ENCODE measurements at regions not wholly inside any gene's neighbourhood (a gene's known extent, or its start where the extent isn't known, plus 50 kb on each side); places are given as distances from the start of the nearest gene placed in this dataset.
"Not testable (repeated sequence)": the region's sequence is repeated elsewhere in the genome, so short reads cannot be mapped to it uniquely, and the experiment has no call there.

GRCh38 chr4:160746585-160746984 lies 1417.2 kb downstream of the FSTL5 start:
- not testable (repeated sequence) for DNase-seq

DNA sequence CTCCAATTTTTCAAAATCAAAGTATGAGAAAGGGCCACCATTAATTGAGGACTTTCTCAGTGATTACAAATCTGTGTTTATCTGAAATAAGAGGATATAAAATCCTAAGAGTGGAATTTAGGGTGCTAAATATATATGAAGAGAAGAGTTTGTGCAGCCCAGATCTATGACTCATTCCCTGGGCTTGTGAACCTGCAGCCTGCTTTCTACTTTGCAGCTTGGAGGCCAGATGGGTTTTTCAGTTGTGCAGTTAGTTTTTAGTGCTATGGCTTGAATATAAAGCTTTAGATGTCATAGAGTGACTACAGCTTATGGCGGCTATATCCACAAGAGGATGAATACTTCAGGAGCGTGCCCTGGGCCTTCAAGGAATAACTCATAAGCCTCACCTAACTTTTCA lies 1391.1 kb downstream of the FSTL5 start:
- peak in 1 of 2 donors; percentile 10 for DNase-seq

DNA sequence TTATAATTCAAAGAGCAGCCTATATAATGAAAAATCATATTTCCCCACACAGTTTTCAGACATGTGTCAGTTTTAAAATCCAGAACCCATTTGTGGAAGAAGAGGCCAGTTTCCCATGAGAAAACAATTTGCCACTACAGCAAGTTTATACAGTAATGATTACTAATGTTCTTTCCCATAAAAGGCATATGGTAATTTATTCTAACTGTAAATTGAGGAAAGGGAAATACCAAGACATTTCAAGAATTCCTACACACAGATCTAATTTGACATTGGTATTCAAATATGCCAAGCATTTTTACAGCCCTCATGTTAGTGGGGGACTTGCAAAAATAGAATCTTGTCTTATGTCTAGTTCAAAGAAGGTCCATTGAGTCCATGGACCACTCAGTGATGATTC lies 1368.6 kb downstream of the FSTL5 start:
- DNase-seq, result no peak

DNA sequence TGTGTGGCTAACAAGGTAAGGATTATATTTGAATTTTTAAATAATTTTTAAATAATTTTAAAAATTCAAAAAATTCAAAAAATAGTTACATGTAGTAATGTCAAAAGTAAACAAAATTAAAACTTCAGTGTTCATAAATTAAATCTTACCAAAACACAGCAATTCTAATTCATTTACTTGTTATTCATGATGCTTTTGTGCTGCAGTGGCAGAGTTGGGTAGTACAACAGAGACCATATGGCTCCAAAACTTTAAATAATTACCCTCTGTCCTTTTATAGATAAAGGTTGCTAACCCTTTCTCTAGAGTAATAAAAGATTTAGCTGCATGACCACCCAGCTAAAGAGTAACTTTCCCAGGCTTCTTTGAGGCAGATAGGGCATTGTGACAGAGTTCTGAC lies 1355.6 kb downstream of the FSTL5 start:
- no peak for DNase-seq

- DNase-seq, result no peak
These were observed 1354.2 kb downstream of the FSTL5 start for GRCh38 chr4:160809576-160809975.

- DNase-seq, result no peak
These were observed 1353.4 kb downstream of the FSTL5 start for GRCh38 chr4:160810424-160810823.

- DNase-seq, result no peak
These were observed 1352.9 kb downstream of the FSTL5 start for GRCh38 chr4:160810941-160811340.

DNA sequence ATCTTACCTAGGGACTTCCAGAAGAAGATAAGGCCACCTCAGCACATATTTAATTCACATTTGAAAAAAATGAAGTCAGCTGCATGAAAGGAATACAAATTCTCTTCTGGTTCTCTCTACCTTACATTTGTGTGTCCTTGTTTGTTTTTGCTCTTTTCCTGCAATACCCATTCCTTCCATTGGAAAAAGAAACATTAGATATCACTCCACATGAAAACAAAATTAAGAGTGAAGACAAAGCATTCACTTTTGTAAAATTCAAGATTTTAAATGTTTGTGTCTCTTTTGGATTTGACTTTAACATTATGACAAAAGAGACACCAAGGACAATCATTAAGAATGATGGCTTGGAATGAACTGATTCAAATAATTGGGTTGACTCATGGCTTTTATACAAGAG lies 1351.8 kb downstream of the FSTL5 start:
- no peak for DNase-seq

DNA sequence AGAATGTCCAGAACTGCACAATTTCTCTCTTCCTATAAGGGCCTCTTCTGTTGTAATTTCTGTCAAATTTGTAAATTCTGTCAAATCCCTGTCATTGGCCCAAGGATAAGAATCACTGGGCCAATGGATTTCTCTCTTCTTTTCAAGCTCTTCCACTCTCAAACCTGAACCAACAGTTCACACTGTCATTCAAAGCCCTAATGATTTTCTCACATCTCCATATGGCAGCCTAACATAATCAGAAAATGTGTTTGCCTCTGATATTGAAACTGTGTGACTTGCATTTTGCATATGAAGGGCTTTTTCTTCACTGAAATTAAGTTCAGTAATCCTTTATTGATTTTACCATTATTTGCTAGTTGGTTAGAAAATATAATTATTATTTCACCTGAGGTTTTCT lies 1349.1 kb downstream of the FSTL5 start:
- DNase-seq, result no peak

DNA sequence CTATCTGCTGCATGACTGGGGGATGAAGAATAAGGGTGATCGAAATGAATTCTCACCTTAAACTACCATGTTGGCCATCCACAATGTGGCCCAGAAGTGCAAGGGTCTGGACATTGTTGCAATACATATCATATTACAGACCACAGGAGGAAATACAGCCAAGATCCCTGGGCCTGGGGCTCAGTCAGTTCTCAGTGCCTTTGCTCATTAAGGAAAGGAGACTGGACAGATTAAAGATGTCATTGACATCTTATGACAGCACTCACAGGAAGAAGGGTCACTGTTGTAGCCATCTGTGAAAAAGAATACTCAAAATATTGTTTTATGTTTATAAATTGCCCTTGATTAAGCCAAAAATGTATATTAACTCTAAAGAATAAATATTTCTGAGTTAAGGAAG lies 1345.2 kb downstream of the FSTL5 start:
- DNase-seq, result no peak

DNA sequence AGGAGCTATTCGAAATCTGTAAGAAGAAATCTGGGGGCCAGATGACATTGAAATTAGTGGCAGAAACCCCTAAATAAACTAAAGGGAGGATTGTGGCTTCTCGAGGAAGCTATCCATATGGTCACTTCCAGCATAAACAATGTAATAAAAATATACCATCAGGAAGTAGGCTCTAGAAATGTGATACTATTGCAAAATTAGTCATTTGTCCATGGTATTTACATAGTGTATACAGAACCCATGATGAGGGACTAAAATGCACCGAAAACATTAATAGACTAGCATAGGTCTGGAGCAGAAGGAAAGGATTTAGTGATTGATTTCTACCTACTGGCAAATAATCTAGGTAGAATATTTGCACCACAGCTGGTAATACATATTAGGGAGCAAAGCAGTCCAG lies 1344.0 kb downstream of the FSTL5 start:
- no peak for DNase-seq

DNA sequence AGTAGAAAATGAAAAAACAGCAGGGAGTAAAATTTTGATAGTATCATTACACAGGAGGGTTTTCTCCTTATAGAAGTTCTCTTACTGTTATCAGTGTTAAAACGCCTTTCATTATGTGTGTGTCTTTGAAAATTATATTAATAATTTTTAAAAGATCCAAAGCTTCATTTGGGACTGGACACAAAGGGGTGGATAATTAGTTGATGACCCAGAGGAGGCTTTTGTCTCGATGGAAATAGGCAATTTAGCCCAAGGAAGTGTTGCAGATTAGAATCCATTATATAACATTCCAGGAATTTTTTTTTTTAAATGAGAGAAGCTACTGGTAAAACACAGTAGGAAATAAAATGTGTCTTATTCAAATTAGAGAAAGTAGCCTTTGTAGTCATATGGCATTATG lies 1339.3 kb downstream of the FSTL5 start:
- DNase-seq, result no peak

- DNase-seq, result no peak
These were observed 1338.0 kb downstream of the FSTL5 start for GRCh38 chr4:160825644-160826338.

- no peak for DNase-seq
These were observed 1337.5 kb downstream of the FSTL5 start for GRCh38 chr4:160826339-160826679.

DNA sequence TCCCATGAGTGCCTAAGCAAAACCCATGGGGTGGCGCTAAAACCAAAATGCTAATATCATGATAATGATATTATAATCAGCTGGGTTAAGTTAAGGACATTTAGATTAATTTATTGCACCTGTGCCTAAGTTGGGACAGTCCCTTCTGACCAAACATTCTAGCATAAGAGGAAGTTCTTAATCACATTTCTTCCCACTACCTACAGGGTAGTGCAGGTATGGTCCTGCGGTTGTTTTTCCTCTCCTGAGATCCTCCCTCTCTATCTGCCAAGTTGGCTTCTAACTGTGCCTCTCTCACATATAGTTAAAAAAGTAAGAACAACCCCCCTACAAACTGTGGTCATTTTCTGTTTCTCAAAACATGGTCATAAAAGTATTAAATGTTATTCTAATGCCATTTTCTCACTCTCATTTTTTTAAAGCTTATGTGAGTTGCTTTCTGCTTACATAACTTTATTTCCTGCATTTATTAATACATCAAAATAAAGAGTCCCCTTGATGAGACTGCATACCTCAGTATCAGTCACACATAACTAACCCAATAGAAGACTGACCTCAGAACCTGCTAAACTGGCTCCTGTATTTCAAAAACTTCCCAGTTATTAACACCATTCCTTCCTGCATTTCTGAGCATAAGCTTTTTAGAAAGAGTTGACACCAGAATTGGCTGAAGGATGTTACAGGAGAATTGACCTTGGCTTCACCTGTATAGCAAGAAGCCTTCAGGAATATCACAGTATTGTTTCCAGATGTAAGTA lies 1332.5 kb downstream of the FSTL5 start:
- DNase-seq, result no peak

DNA sequence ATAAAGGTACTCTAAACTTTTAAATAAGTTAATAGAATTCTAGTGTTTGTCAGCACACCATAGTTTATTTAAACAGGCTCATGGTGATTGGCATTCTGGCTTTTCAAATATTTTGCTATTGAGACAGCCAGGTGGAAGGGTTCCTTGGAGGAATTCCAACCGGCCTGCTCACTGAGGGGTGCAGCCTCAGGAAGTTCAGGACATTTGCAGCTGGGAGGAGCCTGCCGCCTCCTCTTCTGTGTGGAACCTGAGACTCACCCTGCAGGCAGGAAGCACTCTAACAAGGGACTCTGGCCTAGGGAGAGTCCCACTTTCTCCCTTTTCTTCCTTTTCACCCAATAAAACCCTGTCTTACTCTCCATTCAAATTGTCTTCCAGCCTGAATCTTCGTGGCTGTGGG lies 1328.0 kb downstream of the FSTL5 start:
- no peak for DNase-seq

DNA sequence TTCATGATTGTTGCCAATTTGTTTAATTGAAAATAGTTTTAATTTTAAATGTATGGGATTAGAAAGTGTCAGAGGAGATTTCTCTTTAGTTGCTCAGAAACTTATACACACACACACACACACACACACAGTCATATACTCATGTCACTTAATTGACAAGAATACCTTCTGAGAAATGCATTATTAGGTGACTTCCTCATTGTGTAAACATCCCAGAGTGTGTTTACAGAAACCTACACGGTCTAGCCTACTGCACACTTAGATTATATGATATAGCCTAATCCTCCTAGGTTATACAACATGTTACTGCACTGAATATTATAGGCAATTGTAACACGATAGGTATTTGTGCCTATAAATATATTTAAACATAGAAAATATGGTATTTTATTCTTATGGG lies 1327.4 kb downstream of the FSTL5 start:
- DNase-seq, result no peak

GRCh38 chr4:160846121-160846520 lies 1317.7 kb downstream of the FSTL5 start:
- no peak for DNase-seq

GRCh38 chr4:160847228-160847627 lies 1316.6 kb downstream of the FSTL5 start:
- DNase-seq, result no peak

DNA sequence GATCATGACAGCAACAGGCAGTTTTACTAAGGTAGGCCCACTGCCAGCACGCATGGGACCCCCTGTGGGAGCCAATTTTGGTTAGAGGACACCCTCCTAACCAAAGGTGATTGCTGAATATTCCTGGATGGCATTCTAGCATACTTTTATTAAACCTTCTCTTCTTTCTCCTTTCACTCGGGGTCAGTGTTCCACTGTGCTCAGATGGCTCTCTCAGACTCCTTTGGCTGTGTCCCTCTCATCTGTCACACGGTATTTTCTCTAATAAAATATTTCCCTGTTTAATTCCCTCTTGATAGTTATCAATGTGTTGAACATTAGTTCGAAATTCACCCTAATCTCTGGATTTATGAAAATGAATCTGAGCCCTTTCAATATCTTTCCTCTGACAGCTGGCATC lies 1315.3 kb downstream of the FSTL5 start:
- no peak for DNase-seq

- DNase-seq, result no peak
These were observed 1314.7 kb downstream of the FSTL5 start for GRCh38 chr4:160848901-160849760.

DNA sequence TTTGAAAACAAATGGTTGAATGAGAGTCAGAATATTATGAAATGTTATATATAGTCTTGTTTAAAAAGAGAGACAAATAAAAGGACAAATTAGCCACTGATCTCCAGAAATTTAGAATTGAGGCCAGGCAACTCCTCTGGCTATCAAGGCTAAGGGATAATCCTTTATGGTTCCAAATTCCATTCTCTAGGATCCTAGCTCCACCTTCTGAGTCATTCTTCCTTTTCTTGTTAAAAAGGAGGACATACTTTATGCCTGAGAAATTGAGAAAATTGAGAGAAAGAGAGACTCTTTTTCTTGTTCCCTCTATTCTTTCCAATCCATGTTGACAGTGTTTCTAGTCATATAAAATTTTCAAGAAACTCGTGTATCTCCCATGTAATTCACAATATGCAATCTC lies 1299.5 kb downstream of the FSTL5 start:
- no peak for DNase-seq

- no peak for DNase-seq
These were observed 1293.9 kb downstream of the FSTL5 start for GRCh38 chr4:160869899-160870298.

- no peak for DNase-seq
These were observed 1291.3 kb downstream of the FSTL5 start for GRCh38 chr4:160872491-160872890.

All from hippocampal formation (tissue), 2 donors.